Panc1 (cell line): ENCODE measurements at regions not wholly inside any gene's neighbourhood (a gene's known extent, or its start where the extent isn't known, plus 50 kb on each side); places are given as distances from the start of the nearest gene placed in this dataset.

Experiments used
- ATAC-seq: fragments of 200-7000 bp; cut with Tn5 transposase; 2 replicates; pipeline ENCODE4 v1.9.1; 2020; ENCODE audit warnings: mild to moderate bottlenecking, moderate library complexity
- BruUV-seq: library from RNA; stranded (reverse); fragments of 400-500 nt; replicated peaks from 2 replicates; lab custom pipeline; 2021; lab: Mats Ljungman, UMichigan
- CTCF ChIA-PET: fragments of 300-600 bp; sonication (Branson Sonifier 250); formaldehyde crosslinking; loops from one replicate; lab custom pipeline; 2022; ENCODE audit warnings: antibody characterized with exemption; lab: Charles Lee
- POLR2A ChIA-PET: fragments of 300-600 bp; sonication (Branson Sonifier 250); formaldehyde crosslinking; loops from one replicate; lab custom pipeline; 2022; ENCODE audit warnings: antibody characterized with exemption; lab: Charles Lee
- DNase-seq: peaks from one replicate; pipeline ENCODE4 v3.0.0-alpha.2; 2010; ENCODE audit warnings: low read depth, low spot score
- H3K27ac ChIP-seq: 2 replicates; pipeline ENCODE4 v1.5.1; 2011; ENCODE audit warnings: mild to moderate bottlenecking, low read length, inconsistent platforms
- H3K27me3 ChIP-seq: fragments of 200-500 bp; sonication (Bioruptor generic); 2 replicates; pipeline ENCODE4 v1.6.0; 2014; ENCODE audit warnings: low read length, inconsistent platforms; ENCODE audit not compliant: control insufficient read depth, insufficient read depth
- H3K36me3 ChIP-seq: fragments of 200-500 bp; sonication (Bioruptor generic); 2 replicates; pipeline ENCODE4 v1.5.1; 2014; ENCODE audit warnings: inconsistent platforms, mild to moderate bottlenecking, low read length, moderate library complexity; ENCODE audit not compliant: control insufficient read depth, insufficient read depth
- H3K4me1 ChIP-seq: 2 replicates; pipeline ENCODE4 v1.5.1; 2011; ENCODE audit warnings: inconsistent platforms, mild to moderate bottlenecking, low read length, moderate library complexity; ENCODE audit not compliant: control insufficient read depth, insufficient read depth
- H3K4me3 ChIP-seq, 2 experiments: 2 replicates each; pipeline ENCODE4 v1.5.1; 2011 to 2012; ENCODE audit warnings: low read depth in 2 of 2, low read length in 2 of 2, mild to moderate bottlenecking in 2 of 2, inconsistent platforms in 1 of 2, moderate library complexity in 1 of 2
- H3K9me3 ChIP-seq: fragments of 200-500 bp; sonication (Bioruptor generic); 2 replicates; pipeline ENCODE4 v1.5.1; 2014; ENCODE audit warnings: low read depth, mild to moderate bottlenecking, inconsistent platforms, low read length, moderate library complexity; ENCODE audit not compliant: control insufficient read depth, insufficient read depth
- CTCF ChIP-seq: fragments of 450-650 bp; IDR thresholded peaks from 2 replicates; pipeline ENCODE4 v1.5.1; 2017; ENCODE audit warnings: mild to moderate bottlenecking
- POLR2AphosphoS5 ChIP-seq: IDR thresholded peaks from 2 replicates; pipeline ENCODE4 v1.6.1; 2012; ENCODE audit warnings: mild to moderate bottlenecking, low read depth, low read length, moderate library complexity
- SIN3A ChIP-seq: IDR thresholded peaks from 2 replicates; pipeline ENCODE4 v1.6.1; 2012; ENCODE audit warnings: low read depth, mild to moderate bottlenecking, low read length, moderate library complexity, borderline replicate concordance; ENCODE audit not compliant: insufficient read depth
- TCF7L2 ChIP-seq: IDR thresholded peaks from 2 replicates; pipeline ENCODE4 v1.6.1; 2011; ENCODE audit warnings: mild to moderate bottlenecking, low read depth, low read length, inconsistent platforms
- in situ Hi-C: cut with HindIII; loops from 2 replicates; pipeline ENCODE4 v1.10.0; 2016; ENCODE audit warnings: low sequenced_read_pairs, low pct_unique_long_range_greater_than_20kb
- intact Hi-C: fragments of 100-400 bp; cut with micrococcal nuclease; formaldehyde crosslinking; loops from one replicate; pipeline ENCODE4 v1.10.0; 2022; ENCODE audit not compliant: unreplicated experiment
- TF ChIP-seq, protein P1 (sequence below), 2 experiments: IDR thresholded peaks; 2 replicates each; pipeline ENCODE4 v1.6.1; 2011 to 2012; ENCODE audit warnings: low read depth in 2 of 2, control low read depth in 1 of 2, low read length in 1 of 2, mild to moderate bottlenecking in 1 of 2, moderate library complexity in 1 of 2; ENCODE audit not compliant: insufficient read depth in 1 of 2

- TF ChIP-seq TCF7L2 (no peak), POLR2AphosphoS5 (no peak), CTCF (no peak), SIN3A (no peak)
- TF ChIP-seq, protein P1, sequence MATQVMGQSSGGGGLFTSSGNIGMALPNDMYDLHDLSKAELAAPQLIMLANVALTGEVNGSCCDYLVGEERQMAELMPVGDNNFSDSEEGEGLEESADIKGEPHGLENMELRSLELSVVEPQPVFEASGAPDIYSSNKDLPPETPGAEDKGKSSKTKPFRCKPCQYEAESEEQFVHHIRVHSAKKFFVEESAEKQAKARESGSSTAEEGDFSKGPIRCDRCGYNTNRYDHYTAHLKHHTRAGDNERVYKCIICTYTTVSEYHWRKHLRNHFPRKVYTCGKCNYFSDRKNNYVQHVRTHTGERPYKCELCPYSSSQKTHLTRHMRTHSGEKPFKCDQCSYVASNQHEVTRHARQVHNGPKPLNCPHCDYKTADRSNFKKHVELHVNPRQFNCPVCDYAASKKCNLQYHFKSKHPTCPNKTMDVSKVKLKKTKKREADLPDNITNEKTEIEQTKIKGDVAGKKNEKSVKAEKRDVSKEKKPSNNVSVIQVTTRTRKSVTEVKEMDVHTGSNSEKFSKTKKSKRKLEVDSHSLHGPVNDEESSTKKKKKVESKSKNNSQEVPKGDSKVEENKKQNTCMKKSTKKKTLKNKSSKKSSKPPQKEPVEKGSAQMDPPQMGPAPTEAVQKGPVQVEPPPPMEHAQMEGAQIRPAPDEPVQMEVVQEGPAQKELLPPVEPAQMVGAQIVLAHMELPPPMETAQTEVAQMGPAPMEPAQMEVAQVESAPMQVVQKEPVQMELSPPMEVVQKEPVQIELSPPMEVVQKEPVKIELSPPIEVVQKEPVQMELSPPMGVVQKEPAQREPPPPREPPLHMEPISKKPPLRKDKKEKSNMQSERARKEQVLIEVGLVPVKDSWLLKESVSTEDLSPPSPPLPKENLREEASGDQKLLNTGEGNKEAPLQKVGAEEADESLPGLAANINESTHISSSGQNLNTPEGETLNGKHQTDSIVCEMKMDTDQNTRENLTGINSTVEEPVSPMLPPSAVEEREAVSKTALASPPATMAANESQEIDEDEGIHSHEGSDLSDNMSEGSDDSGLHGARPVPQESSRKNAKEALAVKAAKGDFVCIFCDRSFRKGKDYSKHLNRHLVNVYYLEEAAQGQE (IDR thresholded peaks at IDR 0.05; ENCODE audit: insufficient read depth in 1 of 2, low read depth in 2 of 2, low read length in 1 of 2), result no peak
- DNase-seq (no peak), ATAC-seq (no peak)
- H3K36me3 ChIP-seq, result no peaks in the 10 kb centered on the region
- no peak overlapping the region for H3K27ac ChIP-seq
- in situ Hi-C loops (no loop called here), intact Hi-C loops (no loop called here)
- no peaks in the 10 kb centered on the region for H3K9me3 ChIP-seq
- H3K27me3 ChIP-seq, result peaks cover 11% of the 10 kb centered on the region
- no TSS peak for BruUV-seq
- ChIA-PET CTCF (no interaction called here), POLR2A (no interaction called here)
- no peak overlapping the region for H3K4me3 ChIP-seq
- H3K4me1 ChIP-seq, result no peaks in the 10 kb centered on the region
Measured at GRCh38 chr5:39506211-39506610, 81.4 kb upstream of the DAB2 start.

- Histone ChIP-seq H3K27me3 (peaks cover 11% of the 10 kb centered on the region), H3K4me3 (no peak overlapping the region), H3K9me3 (no peaks in the 10 kb centered on the region), H3K27ac (no peak overlapping the region), H3K4me1 (no peaks in the 10 kb centered on the region), H3K36me3 (no peaks in the 10 kb centered on the region)
- ChIA-PET POLR2A (no interaction called here), CTCF (no interaction called here)
- BruUV-seq, result no TSS peak
- TF ChIP-seq POLR2AphosphoS5 (no peak), CTCF (no peak), SIN3A (no peak)
- TF ChIP-seq, protein P1 (IDR thresholded peaks at IDR 0.05; ENCODE audit: insufficient read depth in 1 of 2, low read depth in 2 of 2, low read length in 1 of 2), result no peak
- in situ Hi-C loops, result no loop called here
- ATAC-seq, result no peak
- no peak for DNase-seq
- intact Hi-C loops, result no loop called here
Measured at GRCh38 chr5:39505791-39506190, 81.0 kb upstream of the DAB2 start.
